ENCODE measurements at regions not wholly inside any gene's neighbourhood (a gene's known extent, or its start where the extent isn't known, plus 50 kb on each side); places are given as distances from the start of the nearest gene placed in this dataset.

GRCh38 chr9:129467004-129467588 lies 153.8 kb downstream of the C9orf50 start:
- no peaks in the 10 kb centered on the region for H3K79me2 ChIP-seq (ENCODE audit: insufficient read depth, low read depth)
- no peaks in the 10 kb centered on the region for H3K27me3 ChIP-seq (ENCODE audit: insufficient read depth, low read depth)
- H4K20me1 ChIP-seq (ENCODE audit: insufficient read depth): no peaks in the 10 kb centered on the region
- no peak overlapping the region for H3K27ac ChIP-seq
- no peak overlapping the region for H3K4me3 ChIP-seq (IDR thresholded peaks at IDR 0.05; ENCODE audit: insufficient read depth, low read depth, low read length)
- TF ChIP-seq CTCF (conservative IDR thresholded peaks at IDR 0.05; ENCODE audit: low read depth, low read length): no peak
- H3K4me1 ChIP-seq (ENCODE audit: low read depth, poor library complexity, severe bottlenecking): no peaks in the 10 kb centered on the region
- no peak overlapping the region for H3K4me2 ChIP-seq
- no peaks in the 10 kb centered on the region for H3K36me3 ChIP-seq (ENCODE audit: insufficient read depth)
- H3K9ac ChIP-seq: no peak overlapping the region
- H2AFZ ChIP-seq (ENCODE audit: low read depth): no peak overlapping the region

DNA sequence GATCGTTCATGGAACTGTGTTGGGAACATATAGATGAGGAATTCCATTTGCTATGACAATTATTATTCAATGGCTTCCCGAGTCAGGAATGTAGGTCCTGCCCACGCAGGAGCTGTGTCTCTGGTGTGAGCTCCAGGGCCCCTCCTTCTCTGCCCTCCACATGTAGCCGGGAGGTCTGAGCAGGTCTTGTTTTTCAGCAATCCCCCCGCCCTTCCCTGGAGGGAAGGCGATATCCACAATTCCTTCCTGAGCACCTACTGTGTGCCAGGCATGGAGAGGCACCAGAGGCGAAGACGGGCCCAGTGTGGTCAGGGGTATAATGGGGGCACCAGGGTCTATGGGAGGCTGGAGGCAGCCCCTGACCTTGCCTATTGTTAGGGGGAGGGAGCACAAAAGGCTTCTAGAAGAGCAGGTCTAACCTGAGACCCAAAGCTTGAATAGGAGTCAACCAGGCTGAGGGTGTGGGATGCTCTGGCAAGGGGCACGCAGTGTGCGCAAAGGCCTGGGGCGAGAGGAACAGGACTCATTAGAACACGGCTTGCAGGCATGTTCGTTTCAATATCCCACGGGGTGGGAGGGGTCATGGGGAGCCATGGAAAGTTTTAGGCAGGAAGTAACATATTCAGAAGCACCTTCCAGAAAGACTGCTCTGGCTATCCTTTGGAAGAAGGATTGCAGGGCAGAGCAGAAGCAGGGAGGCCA lies 154.9 kb downstream of the C9orf50 start:
- H3K36me3 ChIP-seq (ENCODE audit: insufficient read depth): no peaks in the 10 kb centered on the region
- no peak overlapping the region for H3K4me3 ChIP-seq (IDR thresholded peaks at IDR 0.05; ENCODE audit: insufficient read depth, low read depth, low read length)
- no peaks in the 10 kb centered on the region for H3K79me2 ChIP-seq (ENCODE audit: insufficient read depth, low read depth)
- no peak for TF ChIP-seq CTCF (conservative IDR thresholded peaks at IDR 0.05; ENCODE audit: low read depth, low read length)
- no peak overlapping the region for H3K9ac ChIP-seq
- H2AFZ ChIP-seq (ENCODE audit: low read depth): no peak overlapping the region
- H3K4me2 ChIP-seq: no peak overlapping the region
- H3K4me1 ChIP-seq (ENCODE audit: low read depth, poor library complexity, severe bottlenecking): peaks cover 4% of the 10 kb centered on the region
- no peaks in the 10 kb centered on the region for H4K20me1 ChIP-seq (ENCODE audit: insufficient read depth)
- no peaks in the 10 kb centered on the region for H3K27me3 ChIP-seq (ENCODE audit: insufficient read depth, low read depth)
- no peak overlapping the region for H3K27ac ChIP-seq

DNA sequence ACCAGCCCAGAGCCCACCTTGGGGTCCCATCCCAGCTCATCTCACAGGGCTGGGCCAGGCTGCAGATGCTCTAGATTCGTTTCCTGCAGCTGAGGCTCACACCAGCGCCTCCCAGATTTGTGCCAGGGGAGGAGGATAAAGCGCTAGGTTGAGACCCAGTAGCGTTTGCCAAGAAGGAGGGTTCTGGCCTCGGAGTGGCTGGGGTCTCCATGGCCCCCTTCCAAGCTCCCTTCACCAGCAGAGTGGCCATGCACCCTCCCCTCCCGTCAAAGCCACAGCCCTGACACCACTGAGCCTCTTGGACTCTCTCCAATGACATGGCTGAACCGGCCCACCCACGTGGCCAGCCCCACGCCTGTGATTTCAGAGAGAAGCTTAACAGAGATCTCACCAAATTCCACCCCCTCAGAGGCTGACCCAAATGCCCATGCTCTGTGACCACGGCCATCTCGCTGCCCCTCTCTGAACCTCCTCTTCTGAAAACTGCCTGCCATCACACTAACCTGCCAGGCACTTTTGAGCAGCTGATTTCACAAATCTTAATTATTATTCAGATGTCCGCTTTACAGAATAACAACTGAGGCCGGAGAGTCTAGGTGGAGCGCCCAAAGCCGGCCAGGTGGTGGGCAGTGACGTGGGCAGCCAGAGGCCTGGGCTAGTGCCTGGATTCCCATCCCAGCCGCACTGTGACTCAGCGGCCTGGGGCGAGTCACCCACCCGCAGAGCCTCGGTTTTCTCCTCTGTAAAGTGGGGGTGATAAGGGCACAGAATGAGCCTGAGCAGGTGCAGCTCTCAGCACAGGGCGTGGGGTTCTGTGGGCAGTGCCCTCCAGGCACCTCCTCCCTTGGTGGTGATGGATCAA lies 155.7 kb downstream of the C9orf50 start:
- H3K79me2 ChIP-seq (ENCODE audit: insufficient read depth, low read depth): no peaks in the 10 kb centered on the region
- H3K4me3 ChIP-seq (IDR thresholded peaks at IDR 0.05; ENCODE audit: insufficient read depth, low read depth, low read length): no peak overlapping the region
- no peak for TF ChIP-seq CTCF (conservative IDR thresholded peaks at IDR 0.05; ENCODE audit: low read depth, low read length)
- no peak overlapping the region for H2AFZ ChIP-seq (ENCODE audit: low read depth)
- no peaks in the 10 kb centered on the region for H3K27me3 ChIP-seq (ENCODE audit: insufficient read depth, low read depth)
- H3K9ac ChIP-seq: no peak overlapping the region
- H3K4me1 ChIP-seq (ENCODE audit: low read depth, poor library complexity, severe bottlenecking): peaks cover 9% of the 10 kb centered on the region
- H3K36me3 ChIP-seq (ENCODE audit: insufficient read depth): no peaks in the 10 kb centered on the region
- no peaks in the 10 kb centered on the region for H4K20me1 ChIP-seq (ENCODE audit: insufficient read depth)
- no peak overlapping the region for H3K27ac ChIP-seq
- no peak overlapping the region for H3K4me2 ChIP-seq

DNA sequence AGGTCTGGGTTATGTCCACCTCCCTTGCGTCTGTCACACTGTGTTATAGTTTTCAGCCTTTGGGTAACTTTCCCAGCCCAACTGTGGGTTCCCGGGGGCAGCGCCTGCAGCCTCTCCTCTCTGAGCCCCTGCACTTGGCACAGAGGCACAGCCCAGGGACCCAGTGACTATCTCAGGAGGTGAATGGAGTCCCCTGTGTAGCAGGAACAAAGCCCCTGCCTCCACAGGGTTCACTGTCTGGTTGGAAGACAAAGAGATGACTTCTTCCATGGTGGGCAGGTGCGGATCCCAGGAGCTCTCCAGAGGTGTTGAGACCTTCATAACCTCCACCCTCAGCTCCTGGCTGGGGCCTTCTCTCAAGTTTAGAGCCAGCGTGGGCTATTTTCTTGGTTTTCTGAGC lies 156.9 kb downstream of the C9orf50 start:
- H2AFZ ChIP-seq (ENCODE audit: low read depth): no peak overlapping the region

More for the DNA sequence above, 156.9 kb downstream of the C9orf50 start:
- TF ChIP-seq CTCF (conservative IDR thresholded peaks at IDR 0.05; ENCODE audit: low read depth, low read length): no peak
- H3K9ac ChIP-seq: no peak overlapping the region
- H3K27ac ChIP-seq: no peak overlapping the region
- H3K79me2 ChIP-seq (ENCODE audit: insufficient read depth, low read depth): no peaks in the 10 kb centered on the region
- H4K20me1 ChIP-seq (ENCODE audit: insufficient read depth): no peaks in the 10 kb centered on the region
- H3K4me2 ChIP-seq: no peak overlapping the region
- peaks cover 20% of the 10 kb centered on the region for H3K4me1 ChIP-seq (ENCODE audit: low read depth, poor library complexity, severe bottlenecking)
- H3K4me3 ChIP-seq (IDR thresholded peaks at IDR 0.05; ENCODE audit: insufficient read depth, low read depth, low read length): no peak overlapping the region
- no peaks in the 10 kb centered on the region for H3K27me3 ChIP-seq (ENCODE audit: insufficient read depth, low read depth)
- H3K36me3 ChIP-seq (ENCODE audit: insufficient read depth): no peaks in the 10 kb centered on the region
